EH (cell line): ENCODE measurements at regions not wholly inside any gene's neighbourhood (a gene's known extent, or its start where the extent isn't known, plus 50 kb on each side); places are given as distances from the start of the nearest gene placed in this dataset.

Experiments
- DNase-seq: peaks from one replicate; pipeline ENCODE4 v3.0.0-alpha.2; 2015; ENCODE audit warnings: low read depth

DNA sequence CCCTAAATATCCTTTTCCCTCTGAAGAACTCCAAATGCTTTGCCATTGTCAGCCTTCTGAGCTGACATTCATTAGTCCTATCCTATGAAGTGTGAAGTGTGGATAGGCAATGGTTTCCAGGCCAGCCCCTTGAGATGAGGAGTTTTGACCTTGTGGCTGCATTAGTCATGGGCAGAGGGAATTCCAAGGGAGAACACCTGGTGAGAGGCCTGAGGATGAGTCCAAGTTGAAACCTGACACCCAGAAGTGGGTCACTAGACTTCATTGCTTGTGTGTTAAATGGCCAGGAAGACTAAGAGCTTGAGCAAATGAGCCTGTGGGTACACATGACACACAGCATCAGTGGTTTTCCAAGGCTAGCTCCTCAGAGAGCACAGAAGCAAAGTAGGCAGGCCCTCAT lies 260.8 kb downstream of the SKAP2 start:
- DNase-seq: no peak

DNA sequence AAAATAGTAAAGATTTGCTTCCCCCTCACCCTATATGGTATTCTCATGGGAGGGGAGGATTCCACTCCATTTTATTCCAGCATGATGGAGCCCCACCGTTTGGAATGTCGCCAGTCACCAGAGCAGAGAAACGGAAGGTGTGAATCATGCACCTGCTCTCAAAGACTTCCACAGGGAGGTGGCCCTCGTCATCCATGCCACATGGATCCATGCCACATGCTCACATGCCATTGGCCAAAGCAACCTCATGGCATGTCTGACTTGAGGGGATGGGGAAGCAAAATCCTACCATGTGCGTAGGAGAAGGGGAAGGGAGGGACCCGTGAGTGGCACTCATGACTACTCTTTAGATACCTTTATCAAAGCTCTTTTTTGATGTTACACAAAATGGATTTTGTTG lies 256.0 kb downstream of the SKAP2 start:
- no peak for DNase-seq

DNA sequence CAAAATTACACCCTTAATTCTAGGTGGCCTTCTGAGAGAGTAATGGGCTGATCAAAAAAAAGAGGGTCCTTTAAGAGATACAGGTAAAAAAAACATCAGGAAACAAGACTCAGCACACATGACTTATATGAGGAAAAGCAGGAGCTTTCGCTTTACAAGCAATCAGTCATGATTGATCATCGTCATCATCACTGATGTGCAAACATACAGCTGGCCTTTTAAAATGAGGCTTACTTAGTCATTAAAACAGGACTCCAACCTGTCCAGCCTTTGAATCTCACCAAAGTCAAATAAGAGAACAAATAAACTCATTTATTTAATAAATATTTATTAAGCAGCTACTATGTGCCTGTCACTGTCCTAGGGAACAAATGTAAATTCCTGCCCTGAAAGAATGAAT lies 255.3 kb downstream of the SKAP2 start:
- DNase-seq: no peak

DNA sequence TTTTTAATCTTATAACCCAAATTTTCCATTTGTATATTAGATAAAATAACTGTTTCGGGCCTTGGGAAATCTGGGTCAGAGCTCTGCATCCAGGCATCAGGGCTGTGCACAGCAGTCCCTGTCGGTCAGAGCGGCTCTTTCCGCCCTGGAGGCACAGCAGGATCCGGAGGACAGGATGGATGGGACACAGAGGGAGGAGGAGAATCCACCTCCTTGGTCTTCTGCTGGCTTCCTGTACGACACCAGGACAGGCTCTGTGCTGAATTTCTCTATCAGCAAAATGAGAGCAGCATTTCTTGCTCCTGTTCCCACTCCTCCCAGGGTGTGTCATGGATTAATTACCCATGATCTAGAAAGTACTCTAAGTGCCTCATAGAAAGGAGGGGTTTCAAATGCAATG lies 254.9 kb downstream of the SKAP2 start:
- DNase-seq: no peak

DNA sequence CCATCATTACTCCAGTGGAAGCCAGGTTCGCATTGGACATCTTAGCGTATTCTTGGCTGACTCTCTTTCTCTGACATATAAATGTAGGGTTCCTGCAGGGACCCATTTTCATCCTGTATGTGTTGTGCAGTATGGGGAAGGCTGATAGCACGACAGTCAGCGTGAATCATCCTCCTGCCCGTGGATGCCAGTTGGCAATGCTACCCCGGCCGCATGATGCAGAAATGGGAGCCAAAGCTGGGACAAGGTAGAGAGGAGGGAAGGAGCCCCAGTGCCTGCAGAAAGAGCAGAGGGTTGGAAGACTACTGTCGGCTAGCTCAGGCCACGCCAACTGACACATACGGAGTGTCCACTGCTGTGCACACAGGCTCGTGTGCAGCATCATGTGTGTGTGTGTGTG lies 251.6 kb downstream of the SKAP2 start:
- DNase-seq: no peak

DNA sequence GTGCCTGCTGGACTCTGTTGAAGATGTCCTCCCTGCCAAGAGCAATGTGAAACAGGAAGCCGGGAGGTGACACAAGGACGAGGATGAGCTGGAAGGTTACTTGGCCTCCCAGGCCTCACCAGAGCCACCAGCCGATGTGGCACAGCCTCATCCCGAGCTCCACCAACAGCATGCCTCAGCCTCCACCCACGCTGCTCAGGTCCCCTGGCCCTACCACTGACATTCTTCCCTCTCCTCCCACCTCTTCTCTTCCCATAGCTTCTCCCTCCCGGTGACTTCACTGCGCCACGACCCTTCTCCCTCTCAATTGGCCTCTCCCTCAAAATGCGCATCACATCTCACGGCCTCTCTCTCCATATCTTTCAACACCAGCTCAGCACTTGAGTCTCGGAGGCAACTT lies 249.9 kb downstream of the SKAP2 start:
- no peak for DNase-seq

DNA sequence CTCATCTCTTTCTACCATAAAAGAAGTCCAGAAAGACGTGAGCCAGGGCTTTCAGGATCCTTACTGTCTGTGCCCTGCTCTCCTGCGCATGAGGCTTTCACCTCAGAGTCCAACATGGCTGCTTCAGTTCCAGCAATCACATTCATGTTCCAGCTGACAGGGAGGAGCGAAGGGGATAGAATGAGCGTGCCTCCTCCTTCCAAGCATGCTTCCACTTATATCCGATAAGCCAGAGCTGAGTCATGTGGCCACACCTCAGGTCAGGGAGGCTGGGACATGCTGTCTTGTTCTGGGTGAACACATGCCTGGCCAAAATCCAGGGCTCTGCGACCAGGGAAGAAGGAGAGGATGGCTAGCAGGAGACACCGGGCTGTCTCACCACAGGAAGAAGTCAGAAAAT lies 248.2 kb downstream of the SKAP2 start:
- DNase-seq: peak; percentile 1

DNA sequence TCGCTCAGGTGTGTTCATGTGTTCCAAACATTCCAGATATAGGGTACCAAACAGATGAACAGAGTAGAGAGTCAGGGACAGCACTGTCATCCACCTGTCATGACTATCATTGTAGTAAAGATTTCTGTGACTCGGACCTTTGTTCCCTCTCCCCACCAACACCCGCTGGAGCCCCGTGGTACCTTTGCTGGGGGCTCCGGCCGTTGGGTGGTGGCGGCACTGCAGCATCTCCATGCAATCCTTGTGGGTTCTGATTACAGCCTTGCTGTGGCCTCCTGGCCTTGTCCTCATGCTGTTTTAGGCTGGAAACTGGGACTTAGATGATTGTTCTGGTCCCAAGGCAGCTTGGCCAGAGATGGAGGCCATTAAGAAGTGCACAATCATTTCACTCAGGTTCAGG lies 247.3 kb downstream of the SKAP2 start:
- DNase-seq: no peak
